K562 (cell line): ENCODE measurements at regions not wholly inside any gene's neighbourhood (a gene's known extent, or its start where the extent isn't known, plus 50 kb on each side); places are given as distances from the start of the nearest gene placed in this dataset.

ENCODE experiments used
- ATAC-seq: fragments of 200-7000 bp; cut with Tn5 transposase; 3 replicates; pipeline ENCODE4 v1.9.1; 2020; ENCODE audit warnings: moderate library complexity
- BruUV-seq: library from RNA; stranded (reverse); fragments of 400-500 nt; replicated peaks from 2 replicates; lab custom pipeline; 2021; lab: Mats Ljungman, UMichigan
- CTCF ChIA-PET: fragments of 300-600 bp; formaldehyde crosslinking; extraction: SDS; loops from one replicate; lab custom pipeline; 2021; ENCODE audit warnings: low intra/inter-chr PET ratio; lab: Yijun Ruan, JAX
- POLR2A ChIA-PET: fragments of 300-600, 350-650 bp; sonication (Branson Sonifier 250); formaldehyde crosslinking; extraction: SDS; loops from one replicate; lab custom pipeline; 2021; ENCODE audit warnings: antibody characterized with exemption, inconsistent platforms; lab: Yijun Ruan, JAX
- DNase-seq, 4 experiments: peaks; one replicate each; pipeline versions ENCODE4 v3.0.0 to v3.0.0-alpha.2; 2011 to 2018; ENCODE audit warnings: low spot score in 3 of 4, mixed read lengths in 3 of 4; ENCODE audit errors: extremely low read depth in 1 of 4
- FAIRE-seq: peaks from 2 replicates; lab custom pipeline; 2011; peaks lifted over from hg19 to GRCh38; lab: Jason Lieb, UNC
- H2AFZ ChIP-seq: 2 replicates; pipeline ENCODE4 v1.6.0; 2011; ENCODE audit warnings: low read depth, low read length, control low read depth, inconsistent platforms
- H3K27ac ChIP-seq: fragments of 200-600 bp; 3 replicates; pipeline ENCODE4 v1.8.0; 2011; ENCODE audit warnings: low read depth, mild to moderate bottlenecking, control low read depth, inconsistent platforms, low read length, moderate library complexity, mixed read lengths; ENCODE audit errors: extremely low read depth
- H3K27me3 ChIP-seq, 2 experiments: fragments of 300-600 bp in 1 of 2; 2 replicates in 1 of 2; 3 replicates in 1 of 2; pipeline versions ENCODE4 v1.6.0 to v1.8.0; 2011; ENCODE audit warnings: inconsistent platforms in 2 of 2, low read length in 2 of 2, mild to moderate bottlenecking in 1 of 2, mixed read lengths in 1 of 2, moderate library complexity in 1 of 2; ENCODE audit not compliant: control insufficient read depth in 2 of 2, insufficient read depth in 2 of 2
- H3K36me3 ChIP-seq: fragments of 300-600 bp; 3 replicates; pipeline ENCODE4 v1.8.0; 2011; ENCODE audit warnings: mild to moderate bottlenecking, low read length, inconsistent platforms; ENCODE audit not compliant: control insufficient read depth, insufficient read depth
- H3K4me1 ChIP-seq, 2 experiments: fragments of 200-600 bp in 1 of 2; replicated peaks in 1 of 2; 2 replicates in 1 of 2; 3 replicates in 1 of 2; pipeline versions ENCODE4 v1.5.1 to v1.8.0; 2011; ENCODE audit warnings: inconsistent platforms in 2 of 2, low read length in 2 of 2, mild to moderate bottlenecking in 1 of 2, mixed read lengths in 1 of 2, moderate library complexity in 1 of 2; ENCODE audit not compliant: control insufficient read depth in 2 of 2, insufficient read depth in 2 of 2
- H3K4me2 ChIP-seq: 2 replicates; pipeline ENCODE4 v1.6.1; 2011; ENCODE audit warnings: low read length, control low read depth, inconsistent platforms, mixed read lengths; ENCODE audit not compliant: insufficient read depth
- H3K4me3 ChIP-seq: fragments of 200-600 bp; sonication (generic), shearing (Covaris generic); 2 replicates; pipeline ENCODE4 v1.5.1; 2016; ENCODE audit warnings: control low read depth, inconsistent platforms
- H3K79me2 ChIP-seq: fragments of 200-600 bp; 3 replicates; pipeline ENCODE4 v1.8.0; 2011; ENCODE audit warnings: low read length, inconsistent platforms; ENCODE audit not compliant: control insufficient read depth, insufficient read depth
- H3K9ac ChIP-seq, 2 experiments: 2 replicates each; pipeline versions ENCODE4 v1.6.0 to v1.6.1; 2011; ENCODE audit warnings: low read depth in 2 of 2, low read length in 2 of 2, control low read depth in 1 of 2, inconsistent platforms in 1 of 2, mild to moderate bottlenecking in 1 of 2, mixed read lengths in 1 of 2; ENCODE audit not compliant: insufficient read depth in 1 of 2
- H3K9me1 ChIP-seq: one replicate; pipeline ENCODE4 v1.6.0; 2011; ENCODE audit warnings: inconsistent platforms, mild to moderate bottlenecking, low read length, moderate library complexity; ENCODE audit not compliant: control insufficient read depth, insufficient read depth
- H3K9me3 ChIP-seq: replicated peaks from 2 replicates; pipeline ENCODE4 v1.5.1; 2011; ENCODE audit warnings: low read depth, low read length, inconsistent platforms; ENCODE audit not compliant: control insufficient read depth, insufficient read depth
- H4K20me1 ChIP-seq: replicated peaks from 2 replicates; pipeline ENCODE4 v1.6.1; 2011; ENCODE audit warnings: low read length, inconsistent platforms, mixed read lengths; ENCODE audit not compliant: control insufficient read depth, insufficient read depth
- CC2D1A ChIP-seq: fragments of 450-650 bp; IDR thresholded peaks from 2 replicates; pipeline ENCODE4 v1.6.1; 2017; ENCODE audit warnings: mild to moderate bottlenecking
- CHD1 ChIP-seq: fragments of 200-600 bp; sonication (generic); IDR thresholded peaks from one replicate; pipeline ENCODE4 v1.6.1; 2012; ENCODE audit warnings: mild to moderate bottlenecking, moderate library complexity, low read length, inconsistent platforms
- RBM17 ChIP-seq: fragments of 200-400 bp; formaldehyde crosslinking; IDR thresholded peaks from 2 replicates; pipeline ENCODE4 v1.6.1; 2017; ENCODE audit warnings: low read depth, mild to moderate bottlenecking, low read length, borderline replicate concordance
- TGIF2 ChIP-seq: sonication (generic); formaldehyde crosslinking; IDR thresholded peaks from 2 replicates; pipeline ENCODE4 v1.8.1; 2022; ENCODE audit warnings: mild to moderate bottlenecking, missing genetic modification reagents, moderate library complexity
- ZBTB1 ChIP-seq: sonication (generic); formaldehyde crosslinking; IDR thresholded peaks from 2 replicates; pipeline ENCODE4 v1.8.1; 2023; ENCODE audit warnings: missing genetic modification reagents, low read depth, mild to moderate bottlenecking, borderline replicate concordance
- WGBS: fragments of 100-300 bp; shearing (Covaris generic); methylation state at CpG from one replicate; pipeline ENCODE4 v1.1.6; 2016; ENCODE audit warnings: low coverage, mixed read lengths; ENCODE audit not compliant: insufficient coverage; ENCODE audit errors: missing lambda C conversion rate; 5-methylcytosine and 5-hydroxymethylcytosine counted together
- in situ Hi-C: fragments of 300-500 bp; cut with MboI; formaldehyde crosslinking; loops from 4 replicates; pipeline ENCODE4 v1.15.0; 2018; ENCODE audit warnings: inconsistent platforms, mixed read lengths
- intact Hi-C: fragments of 100-400 bp; cut with micrococcal nuclease; formaldehyde crosslinking; loops from 2 replicates; pipeline ENCODE4 v1.14.2; 2022
- TF ChIP-seq, protein P1 (sequence below): sonication (generic); formaldehyde crosslinking; IDR thresholded peaks from 2 replicates; pipeline ENCODE4 v1.8.1; 2023; ENCODE audit warnings: mild to moderate bottlenecking, missing genetic modification reagents
- TF ChIP-seq, protein P2 (sequence below): sonication (generic); formaldehyde crosslinking; IDR thresholded peaks from 2 replicates; pipeline ENCODE4 v1.8.0; 2022; ENCODE audit warnings: mild to moderate bottlenecking, missing genetic modification reagents, borderline replicate concordance
- TF ChIP-seq, protein P3 (sequence below): sonication (generic); formaldehyde crosslinking; IDR thresholded peaks from 2 replicates; pipeline ENCODE4 v1.8.1; 2022; ENCODE audit warnings: missing genetic modification reagents

DNA sequence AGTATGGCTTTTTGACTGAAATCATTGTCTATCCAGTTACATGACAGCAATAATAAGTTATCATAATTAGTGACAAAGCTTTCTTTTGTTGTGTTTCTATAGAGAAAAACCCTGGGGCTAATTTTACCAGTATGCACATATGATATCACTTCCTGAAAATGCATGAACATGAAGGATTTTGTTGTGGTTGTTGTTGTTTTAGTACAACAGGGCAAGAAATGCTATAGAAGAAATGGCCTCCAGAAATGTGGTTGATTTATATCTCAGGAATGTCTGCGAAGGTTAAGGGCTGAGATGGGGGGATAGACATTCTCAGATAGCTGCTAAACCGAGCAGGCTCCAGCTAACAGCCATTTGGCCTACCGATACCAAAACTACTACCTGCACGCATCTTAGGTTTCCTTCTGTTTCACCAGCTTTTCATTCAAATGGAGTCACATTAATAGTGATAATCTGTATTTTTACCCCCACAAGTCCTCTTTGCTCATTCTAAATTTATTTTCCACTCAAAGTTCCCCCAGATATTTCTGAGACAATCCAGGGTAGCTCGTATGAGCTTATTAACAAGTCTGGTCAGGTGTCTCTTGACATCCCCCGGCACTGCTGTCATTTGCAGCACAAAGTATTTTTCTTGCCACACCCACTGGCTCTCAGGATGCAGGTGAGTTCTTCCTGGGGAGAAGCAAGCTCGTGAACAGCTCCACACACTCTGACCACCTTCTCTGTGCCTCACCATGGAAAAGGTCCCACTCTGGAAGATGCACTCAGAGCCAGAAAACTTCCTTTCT lies 232.4 kb upstream of the GAS1 start:
- H2AFZ ChIP-seq, result no peak overlapping the region
- TF ChIP-seq RBM17, result no peak
- no peak for TF ChIP-seq TGIF2 (CRISPR knock-in tag)
- TF ChIP-seq CHD1, result no peak
- TF ChIP-seq, protein P1, sequence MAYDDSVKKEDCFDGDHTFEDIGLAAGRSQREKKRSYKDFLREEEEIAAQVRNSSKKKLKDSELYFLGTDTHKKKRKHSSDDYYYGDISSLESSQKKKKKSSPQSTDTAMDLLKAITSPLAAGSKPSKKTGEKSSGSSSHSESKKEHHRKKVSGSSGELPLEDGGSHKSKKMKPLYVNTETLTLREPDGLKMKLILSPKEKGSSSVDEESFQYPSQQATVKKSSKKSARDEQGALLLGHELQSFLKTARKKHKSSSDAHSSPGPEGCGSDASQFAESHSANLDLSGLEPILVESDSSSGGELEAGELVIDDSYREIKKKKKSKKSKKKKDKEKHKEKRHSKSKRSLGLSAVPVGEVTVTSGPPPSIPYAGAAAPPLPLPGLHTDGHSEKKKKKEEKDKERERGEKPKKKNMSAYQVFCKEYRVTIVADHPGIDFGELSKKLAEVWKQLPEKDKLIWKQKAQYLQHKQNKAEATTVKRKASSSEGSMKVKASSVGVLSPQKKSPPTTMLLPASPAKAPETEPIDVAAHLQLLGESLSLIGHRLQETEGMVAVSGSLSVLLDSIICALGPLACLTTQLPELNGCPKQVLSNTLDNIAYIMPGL (CRISPR knock-in tag), result no peak
- TF ChIP-seq, protein P2, sequence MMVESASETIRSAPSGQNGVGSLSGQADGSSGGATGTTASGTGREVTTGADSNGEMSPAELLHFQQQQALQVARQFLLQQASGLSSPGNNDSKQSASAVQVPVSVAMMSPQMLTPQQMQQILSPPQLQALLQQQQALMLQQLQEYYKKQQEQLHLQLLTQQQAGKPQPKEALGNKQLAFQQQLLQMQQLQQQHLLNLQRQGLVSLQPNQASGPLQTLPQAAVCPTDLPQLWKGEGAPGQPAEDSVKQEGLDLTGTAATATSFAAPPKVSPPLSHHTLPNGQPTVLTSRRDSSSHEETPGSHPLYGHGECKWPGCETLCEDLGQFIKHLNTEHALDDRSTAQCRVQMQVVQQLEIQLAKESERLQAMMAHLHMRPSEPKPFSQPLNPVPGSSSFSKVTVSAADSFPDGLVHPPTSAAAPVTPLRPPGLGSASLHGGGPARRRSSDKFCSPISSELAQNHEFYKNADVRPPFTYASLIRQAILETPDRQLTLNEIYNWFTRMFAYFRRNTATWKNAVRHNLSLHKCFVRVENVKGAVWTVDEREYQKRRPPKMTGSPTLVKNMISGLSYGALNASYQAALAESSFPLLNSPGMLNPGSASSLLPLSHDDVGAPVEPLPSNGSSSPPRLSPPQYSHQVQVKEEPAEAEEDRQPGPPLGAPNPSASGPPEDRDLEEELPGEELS (CRISPR knock-in tag), result no peak
- TF ChIP-seq, protein P3, sequence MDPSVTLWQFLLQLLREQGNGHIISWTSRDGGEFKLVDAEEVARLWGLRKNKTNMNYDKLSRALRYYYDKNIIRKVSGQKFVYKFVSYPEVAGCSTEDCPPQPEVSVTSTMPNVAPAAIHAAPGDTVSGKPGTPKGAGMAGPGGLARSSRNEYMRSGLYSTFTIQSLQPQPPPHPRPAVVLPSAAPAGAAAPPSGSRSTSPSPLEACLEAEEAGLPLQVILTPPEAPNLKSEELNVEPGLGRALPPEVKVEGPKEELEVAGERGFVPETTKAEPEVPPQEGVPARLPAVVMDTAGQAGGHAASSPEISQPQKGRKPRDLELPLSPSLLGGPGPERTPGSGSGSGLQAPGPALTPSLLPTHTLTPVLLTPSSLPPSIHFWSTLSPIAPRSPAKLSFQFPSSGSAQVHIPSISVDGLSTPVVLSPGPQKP (CRISPR knock-in tag), result no peak
- TF ChIP-seq CC2D1A, result no peak
- no peak for TF ChIP-seq ZBTB1 (CRISPR knock-in tag)
- TF ChIP-seq, all 486 proteins: peak for 0
- ATAC-seq (no peak), FAIRE-seq (no peak), DNase-seq (no peak)
- H4K20me1 ChIP-seq, result no peaks in the 10 kb centered on the region
- intact Hi-C loops, result no loop called here
- no peak overlapping the region for H3K27ac ChIP-seq
- H3K4me3 ChIP-seq, result no peak overlapping the region
- no TSS peak for BruUV-seq
- in situ Hi-C loops, result no loop called here
- H3K79me2 ChIP-seq, result no peaks in the 10 kb centered on the region
- H3K9ac ChIP-seq, result no peak overlapping the region
- no peak overlapping the region for H3K4me2 ChIP-seq
- POLR2A ChIA-PET, result no interaction called here
- CTCF ChIA-PET, result no interaction called here
- 9% methylated on average over 7 of the region's 7 CpGs for WGBS
- H3K27me3 ChIP-seq, result no peaks in the 10 kb centered on the region
- no peaks in the 10 kb centered on the region for H3K4me1 ChIP-seq
- no peaks in the 10 kb centered on the region for H3K9me1 ChIP-seq
- no peaks in the 10 kb centered on the region for H3K9me3 ChIP-seq
- H3K36me3 ChIP-seq, result no peaks in the 10 kb centered on the region
